SK-N-SH (cell line): ENCODE measurements at regions not wholly inside any gene's neighbourhood (a gene's known extent, or its start where the extent isn't known, plus 50 kb on each side); places are given as distances from the start of the nearest gene placed in this dataset.

Experiments used
- CHD2 ChIP-seq: fragments of 150-350 bp; IDR thresholded peaks from 2 replicates; pipeline ENCODE4 v1.6.1; 2018; ENCODE audit warnings: low read length; ENCODE audit not compliant: partially characterized antibody
- CTCF ChIP-seq: fragments of 200-600 bp; sonication (generic); IDR thresholded peaks from 2 replicates; pipeline ENCODE4 v1.6.1; 2017; ENCODE audit warnings: antibody characterized with exemption, mild to moderate bottlenecking, moderate library complexity
- EZH2phosphoT487 ChIP-seq: fragments of 200-600 bp; sonication (generic); IDR thresholded peaks from 2 replicates; pipeline ENCODE4 v1.6.1; 2017; ENCODE audit warnings: low read depth, mixed run types, mild to moderate bottlenecking, antibody characterized with exemption, moderate library complexity, borderline replicate concordance
- GABPA ChIP-seq: IDR thresholded peaks from 2 replicates; pipeline ENCODE4 v1.4.0; 2012; ENCODE audit warnings: low read depth, mild to moderate bottlenecking
- JUND ChIP-seq: IDR thresholded peaks from 2 replicates; pipeline ENCODE4 v1.4.0; 2012
- MXI1 ChIP-seq: IDR thresholded peaks from 2 replicates; pipeline ENCODE4 v1.6.1; 2012; ENCODE audit warnings: mild to moderate bottlenecking, low read depth, low read length, improper control_type of control experiment
- POLR2AphosphoS5 ChIP-seq: IDR thresholded peaks from 2 replicates; pipeline ENCODE4 v1.6.1; 2012; ENCODE audit warnings: low read depth, low read length
- RAD21 ChIP-seq: IDR thresholded peaks from 2 replicates; pipeline ENCODE4 v1.6.1; 2012; ENCODE audit warnings: mild to moderate bottlenecking, low read length
- TCF12 ChIP-seq: IDR thresholded peaks from 2 replicates; pipeline ENCODE4 v1.4.0; 2012
- USF2 ChIP-seq: fragments of 150-350 bp; IDR thresholded peaks from 2 replicates; pipeline ENCODE4 v1.6.1; 2017; ENCODE audit warnings: antibody characterized with exemption, low read length, low read depth, borderline replicate concordance
- ZBTB33 ChIP-seq: IDR thresholded peaks from 2 replicates; pipeline ENCODE4 v1.4.0; 2012; ENCODE audit warnings: low read depth, borderline replicate concordance

GRCh38 chr1:199272139-199272544, 633.3 kb downstream of the PTPRC start:
- TF ChIP-seq CHD2, result no peak
- no peak for TF ChIP-seq POLR2AphosphoS5
- no peak for TF ChIP-seq CTCF
- no peak for TF ChIP-seq GABPA
- TF ChIP-seq USF2, result no peak
- no peak for TF ChIP-seq ZBTB33
- no peak for TF ChIP-seq JUND
- no peak for TF ChIP-seq MXI1
- TF ChIP-seq EZH2phosphoT487, result no peak
- no peak for TF ChIP-seq RAD21
- no peak for TF ChIP-seq TCF12
